Superior temporal gyrus (tissue), 1 donor: ENCODE measurements at regions not wholly inside any gene's neighbourhood (a gene's known extent, or its start where the extent isn't known, plus 50 kb on each side); places are given as distances from the start of the nearest gene placed in this dataset.
"Not testable (repeated sequence)": the region's sequence is repeated elsewhere in the genome, so short reads cannot be mapped to it uniquely, and the experiment has no call there.

Experiments
- DNase-seq: peaks from one replicate; pipeline ENCODE4 v3.0.0-alpha.2; 2016; ENCODE audit errors: extremely low spot score

DNA sequence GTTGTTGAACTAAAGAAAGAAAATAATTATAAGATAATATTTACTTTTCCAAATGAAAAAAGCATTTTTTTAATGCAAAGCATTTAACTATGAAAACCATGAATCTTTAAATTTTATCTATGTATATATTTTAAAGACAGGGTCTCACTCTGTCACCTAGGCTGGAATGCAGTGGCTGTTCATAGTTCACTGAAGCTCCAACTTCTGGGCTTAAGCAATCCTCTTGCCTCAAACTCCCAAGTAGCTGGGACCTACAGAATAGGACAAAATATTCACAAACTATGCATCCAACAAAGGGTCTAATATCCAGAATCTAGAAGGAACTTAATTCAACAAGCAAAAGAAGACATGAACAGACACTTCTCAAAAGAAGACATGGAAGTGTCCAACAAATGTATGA is 55.9 kb upstream of the ALB start:
- no peak for DNase-seq

DNA sequence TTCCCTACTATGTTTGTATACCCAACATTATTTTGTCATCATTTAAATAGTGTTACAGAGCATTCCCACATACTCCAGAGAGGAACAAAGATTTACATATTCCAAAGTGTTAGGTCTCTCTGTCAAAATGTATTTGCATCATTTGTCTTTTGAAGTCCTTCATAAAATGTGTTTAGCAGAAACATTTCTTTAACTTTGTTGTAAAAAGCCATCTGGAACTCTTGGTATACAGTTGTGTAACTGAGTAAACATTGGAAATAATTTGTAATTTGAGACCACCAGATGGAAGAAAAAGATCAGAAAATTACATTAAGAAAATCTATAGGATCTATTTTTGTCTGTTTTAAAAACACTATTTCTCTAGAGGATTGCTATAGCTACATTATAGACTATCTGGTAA is 56.6 kb upstream of the ALB start:
- DNase-seq: no peak

DNA sequence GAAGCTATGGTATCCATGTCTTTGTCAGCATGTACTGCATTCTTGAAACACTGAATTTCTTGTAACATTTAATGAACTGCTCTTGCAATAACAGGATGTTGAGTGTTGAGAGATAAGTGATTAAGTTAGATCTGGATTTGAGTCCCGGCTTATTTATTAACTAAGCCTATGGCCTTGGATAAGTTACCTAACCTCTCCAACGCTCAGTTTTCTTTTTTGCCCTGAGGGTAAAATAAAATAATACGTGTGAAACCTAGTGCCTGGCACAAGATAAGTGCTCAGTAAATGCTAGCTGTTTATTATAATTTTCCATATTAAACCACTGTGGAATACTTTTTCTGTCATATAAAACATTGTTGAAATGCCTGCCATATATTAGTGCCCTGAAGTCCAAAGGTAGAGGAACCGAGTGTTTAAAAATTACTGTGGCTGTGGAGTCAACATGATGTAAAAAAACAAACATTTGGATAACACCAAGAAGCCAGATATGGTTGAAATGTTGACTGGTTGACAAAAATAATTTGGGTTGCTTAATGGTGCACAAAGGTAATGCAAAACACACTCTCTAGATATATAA is 58.6 kb upstream of the ALB start:
- no peak for DNase-seq

GRCh38 chr4:73344106-73344505 is 60.0 kb upstream of the ALB start:
- no peak for DNase-seq

GRCh38 chr4:73343432-73343831 is 60.7 kb upstream of the ALB start:
- DNase-seq: no peak

- peak; percentile 90 for DNase-seq
Measured at GRCh38 chr4:73341454-73341853, 62.6 kb upstream of the ALB start.

- DNase-seq: no peak
Measured at GRCh38 chr4:73340917-73341316, 63.2 kb upstream of the ALB start.

DNA sequence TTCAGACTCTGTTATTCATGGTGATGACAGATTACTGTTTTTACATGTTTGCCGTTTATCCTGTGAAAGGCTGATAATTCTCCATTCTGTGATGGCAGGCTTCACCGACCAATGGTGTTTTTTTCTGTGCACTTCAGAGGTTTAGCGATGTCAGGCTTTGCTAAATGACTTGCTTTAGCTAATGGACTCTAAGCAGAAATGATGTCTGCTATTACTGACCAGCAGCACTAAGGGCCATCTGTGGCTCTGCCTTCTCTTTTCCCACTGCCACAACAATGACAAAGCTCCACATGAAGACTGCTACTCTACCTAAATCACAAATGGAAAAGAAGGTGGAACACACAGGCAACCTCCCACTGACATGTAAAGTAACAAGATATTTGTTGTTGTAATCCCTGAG is 68.4 kb upstream of the ALB start:
- no peak for DNase-seq

- DNase-seq: not testable (repeated sequence)
Measured at GRCh38 chr4:73332012-73332411, 72.1 kb upstream of the ALB start.

DNA sequence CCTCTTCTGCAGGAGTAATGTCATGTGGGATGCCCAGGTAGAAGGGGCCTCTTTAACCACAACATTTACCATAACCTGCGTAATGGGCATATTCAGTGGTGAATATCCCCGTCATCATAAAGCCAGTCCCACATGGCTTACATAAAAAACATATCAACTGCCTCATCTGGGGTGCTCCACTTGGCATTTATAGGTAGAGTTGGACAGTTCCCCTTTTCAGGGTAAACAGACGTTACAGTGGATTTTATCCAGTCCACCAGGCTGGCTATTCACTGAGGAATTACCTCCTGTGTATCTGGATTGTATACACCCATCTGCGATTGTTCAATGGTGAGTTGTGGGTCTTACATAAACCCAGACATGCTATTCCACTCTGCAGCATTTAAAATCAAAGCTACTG is 70.7 kb upstream of the ANKRD17 start:
- DNase-seq: no peak

- not testable (repeated sequence) for DNase-seq
Measured at GRCh38 chr4:73325776-73326175, 67.2 kb upstream of the ANKRD17 start.

- DNase-seq: no peak
Measured at GRCh38 chr4:73317092-73317491, 58.5 kb upstream of the ANKRD17 start.

- DNase-seq: no peak
Measured at GRCh38 chr4:73315091-73315490, 56.5 kb upstream of the ANKRD17 start.

GRCh38 chr4:73312967-73313366 is 54.4 kb upstream of the ANKRD17 start:
- no peak for DNase-seq

GRCh38 chr4:73311428-73311827 is 52.8 kb upstream of the ANKRD17 start:
- peak; percentile 81 for DNase-seq

GRCh38 chr4:73309211-73309610 is 50.6 kb upstream of the ANKRD17 start:
- DNase-seq: peak; percentile 15
